Lung (tissue), 11 donors: ENCODE measurements at regions not wholly inside any gene's neighbourhood (a gene's known extent, or its start where the extent isn't known, plus 50 kb on each side); places are given as distances from the start of the nearest gene placed in this dataset.
A peak's percentile ranks its signal among the peaks of the same experiment; 100 is the strongest.

Experiments used
- ATAC-seq: fragments of 200-7000 bp; cut with Tn5 transposase; one replicate; pipeline ENCODE4 v1.9.1; 2020; ENCODE audit warnings: moderate number of reproducible peaks; ENCODE audit not compliant: insufficient read depth, low FRiP score
- DNase-seq, 3 donors: peaks; one replicate each; pipeline ENCODE4 v3.0.0-alpha.2; 2013 to 2017
- H3K27ac ChIP-seq, 2 donors: one replicate each; pipeline ENCODE4 v1.5.1; 2013; ENCODE audit warnings: mild to moderate bottlenecking in 2 of 2, moderate library complexity in 2 of 2, control low read depth in 1 of 2, inconsistent platforms in 1 of 2, low read depth in 1 of 2, low read length in 1 of 2
- H3K27me3 ChIP-seq, 3 donors: one replicate each; pipeline ENCODE4 v1.5.1; 2013; ENCODE audit warnings: low read length in 2 of 3; ENCODE audit not compliant: control insufficient read depth in 3 of 3, insufficient read depth in 3 of 3
- H3K36me3 ChIP-seq, 4 donors: one replicate each; pipeline ENCODE4 v1.5.1; 2013; ENCODE audit warnings: low read length in 4 of 4, mild to moderate bottlenecking in 1 of 4, moderate library complexity in 1 of 4; ENCODE audit not compliant: control insufficient read depth in 4 of 4, insufficient read depth in 4 of 4
- H3K4me1 ChIP-seq, 5 donors: one replicate each; pipeline ENCODE4 v1.5.1; 2013; ENCODE audit warnings: low read length in 5 of 5, mild to moderate bottlenecking in 2 of 5, moderate library complexity in 1 of 5; ENCODE audit not compliant: control insufficient read depth in 5 of 5, insufficient read depth in 5 of 5
- H3K4me3 ChIP-seq: one replicate; pipeline ENCODE4 v1.5.1; 2013; ENCODE audit warnings: mild to moderate bottlenecking, control low read depth, moderate library complexity
- H3K9ac ChIP-seq, 2 donors: one replicate each; pipeline ENCODE4 v1.5.1; 2013; ENCODE audit warnings: low read length in 2 of 2, control low read depth in 1 of 2; ENCODE audit not compliant: insufficient read depth in 1 of 2
- H3K9me3 ChIP-seq, 4 donors: one replicate each; pipeline ENCODE4 v1.5.1; 2013; ENCODE audit warnings: low read length in 3 of 4, mild to moderate bottlenecking in 1 of 4, moderate library complexity in 1 of 4; ENCODE audit not compliant: control insufficient read depth in 4 of 4, insufficient read depth in 3 of 4
- CTCF ChIP-seq: IDR thresholded peaks from 2 replicates; pipeline ENCODE4 v1.5.1; 2012; ENCODE audit warnings: mild to moderate bottlenecking; ENCODE audit errors: control extremely low read depth, extremely low read depth
- WGBS, 2 donors: extraction: QIAGEN DNeasy Blood & Tissue Kit; methylation state at CpG; one replicate each; pipeline ENCODE4 v1.1.7; 2013; 5-methylcytosine and 5-hydroxymethylcytosine counted together
- donor health status: control.
- donor health status: control.
- donor health status: Bipolar disorder and iron deficiency.
- donor health status: healthy.
- donor health status: DM: yes; HTN: yes; CAD: no.

- Histone ChIP-seq H3K27ac (no peak overlapping the region), H3K36me3 (no peaks in the 10 kb centered on the region), H3K4me3 (no peak overlapping the region), H3K4me1 (peaks cover 0 to 5% (median 0%) of the 10 kb centered on the region in 5 donors), H3K9ac (no peak overlapping the region), H3K9me3 (no peaks in the 10 kb centered on the region), H3K27me3 (no peaks in the 10 kb centered on the region)
- no peak for DNase-seq
- no peak for ATAC-seq
- TF ChIP-seq CTCF = no peak
- 78 to 81% methylated on average over 6 of the region's 6 CpGs for WGBS, 2 donors
Observed at GRCh38 chr4:18858229-18858922, 836.8 kb upstream of the LCORL start.

GRCh38 chr4:18850867-18851266 lies 829.3 kb upstream of the LCORL start:
- Histone ChIP-seq H3K27ac (no peak overlapping the region), H3K4me1 (no peaks in the 10 kb centered on the region), H3K4me3 (no peak overlapping the region), H3K9ac (no peak overlapping the region), H3K9me3 (no peaks in the 10 kb centered on the region), H3K27me3 (no peaks in the 10 kb centered on the region), H3K36me3 (no peaks in the 10 kb centered on the region)
- TF ChIP-seq CTCF = no peak
- ATAC-seq = no peak
- WGBS, 2 donors = 60 to 65% methylated on average over 2 of the region's 2 CpGs
- peak in 1 of 3 donors; percentile 20 for DNase-seq

- Histone ChIP-seq H3K4me3 (no peak overlapping the region), H3K36me3 (no peaks in the 10 kb centered on the region), H3K27me3 (no peaks in the 10 kb centered on the region), H3K4me1 (no peaks in the 10 kb centered on the region), H3K9me3 (peaks cover 0 to 9% (median 1%) of the 10 kb centered on the region in 4 donors), H3K9ac (no peak overlapping the region), H3K27ac (no peak overlapping the region)
- DNase-seq (peak; percentile 78 to 91 (median 91)), ATAC-seq (no peak)
- WGBS, 2 donors = 74 to 80% methylated on average over 5 of the region's 5 CpGs
- no peak for TF ChIP-seq CTCF
Observed at GRCh38 chr4:18847249-18847890, 825.8 kb upstream of the LCORL start.
